Uterus (tissue), 2 donors: ENCODE measurements at regions not wholly inside any gene's neighbourhood (a gene's known extent, or its start where the extent isn't known, plus 50 kb on each side); places are given as distances from the start of the nearest gene placed in this dataset.

ENCODE experiments used
- POLR2A ChIP-seq, 2 donors: fragments of 450-650 bp; IDR thresholded peaks; one replicate each; pipeline ENCODE4 v1.6.1; 2016; ENCODE audit warnings: antibody characterized with exemption in 2 of 2, mild to moderate bottlenecking in 1 of 2, moderate library complexity in 1 of 2
- TF ChIP-seq, protein P1 (sequence below), 4 experiments: fragments of 200-600 bp in 2 of 4; fragments of 450-650 bp in 2 of 4; sonication (generic) in 2 of 4; IDR thresholded peaks; one replicate each; pipeline ENCODE4 v1.5.1; 2016 to 2019; ENCODE audit warnings: antibody characterized with exemption in 4 of 4, mild to moderate bottlenecking in 2 of 4, moderate library complexity in 1 of 4

DNA sequence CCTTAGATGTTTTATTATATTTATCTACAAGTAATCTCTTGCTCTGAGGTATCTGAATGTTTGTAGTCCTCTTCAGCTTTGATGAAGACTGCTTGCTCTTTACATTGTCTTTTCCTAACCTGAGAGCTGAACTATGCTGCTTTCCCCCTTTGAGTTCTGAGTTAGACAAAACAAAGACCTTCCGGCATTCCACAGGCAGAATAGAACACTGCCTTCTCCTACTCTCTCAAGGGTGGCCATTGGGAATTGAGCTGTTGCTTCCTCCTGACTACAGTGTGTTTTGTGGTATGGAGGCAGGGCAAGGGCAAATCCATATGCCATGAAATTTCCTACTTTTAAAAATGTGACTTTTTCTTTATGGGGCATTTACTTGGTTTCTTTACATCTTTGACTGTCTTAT is 841.0 kb downstream of the FAM133A start:
- TF ChIP-seq, protein P1, sequence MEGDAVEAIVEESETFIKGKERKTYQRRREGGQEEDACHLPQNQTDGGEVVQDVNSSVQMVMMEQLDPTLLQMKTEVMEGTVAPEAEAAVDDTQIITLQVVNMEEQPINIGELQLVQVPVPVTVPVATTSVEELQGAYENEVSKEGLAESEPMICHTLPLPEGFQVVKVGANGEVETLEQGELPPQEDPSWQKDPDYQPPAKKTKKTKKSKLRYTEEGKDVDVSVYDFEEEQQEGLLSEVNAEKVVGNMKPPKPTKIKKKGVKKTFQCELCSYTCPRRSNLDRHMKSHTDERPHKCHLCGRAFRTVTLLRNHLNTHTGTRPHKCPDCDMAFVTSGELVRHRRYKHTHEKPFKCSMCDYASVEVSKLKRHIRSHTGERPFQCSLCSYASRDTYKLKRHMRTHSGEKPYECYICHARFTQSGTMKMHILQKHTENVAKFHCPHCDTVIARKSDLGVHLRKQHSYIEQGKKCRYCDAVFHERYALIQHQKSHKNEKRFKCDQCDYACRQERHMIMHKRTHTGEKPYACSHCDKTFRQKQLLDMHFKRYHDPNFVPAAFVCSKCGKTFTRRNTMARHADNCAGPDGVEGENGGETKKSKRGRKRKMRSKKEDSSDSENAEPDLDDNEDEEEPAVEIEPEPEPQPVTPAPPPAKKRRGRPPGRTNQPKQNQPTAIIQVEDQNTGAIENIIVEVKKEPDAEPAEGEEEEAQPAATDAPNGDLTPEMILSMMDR (IDR thresholded peaks at IDR 0.05) = no peak
- no peak for TF ChIP-seq POLR2A (IDR thresholded peaks at IDR 0.05)
